CD4-positive, alpha-beta memory T cell (primary cell): ENCODE measurements at regions not wholly inside any gene's neighbourhood (a gene's known extent, or its start where the extent isn't known, plus 50 kb on each side); places are given as distances from the start of the nearest gene placed in this dataset.

ENCODE experiments used
- CTCF ChIA-PET: fragments of 350-600 bp; sonication (Branson Sonifier 250); formaldehyde crosslinking; loops from one replicate; lab custom pipeline; 2021; ENCODE audit warnings: inconsistent platforms; ENCODE audit not compliant: partially characterized antibody; lab: Charles Lee
- POLR2A ChIA-PET: fragments of 350-600 bp; sonication (Branson Sonifier 250); formaldehyde crosslinking; loops from one replicate; lab custom pipeline; 2021; ENCODE audit not compliant: partially characterized antibody; lab: Charles Lee
- DNase-seq, 5 donors: peaks; one replicate each; pipeline versions ENCODE4 v3.0.0 to v3.0.0-alpha.2; 2020 to 2022; ENCODE audit warnings: mixed read lengths in 1 of 5
- H3K27ac ChIP-seq: one replicate; pipeline ENCODE4 v1.7.0; 2013; ENCODE audit warnings: low read depth, low read length
- H3K27me3 ChIP-seq: 2 replicates; pipeline ENCODE4 v1.7.0; 2013; ENCODE audit warnings: mild to moderate bottlenecking, low read length, moderate library complexity; ENCODE audit not compliant: insufficient read depth
- H3K36me3 ChIP-seq: 2 replicates; pipeline ENCODE4 v1.7.0; 2013; ENCODE audit warnings: mild to moderate bottlenecking, low read length, moderate library complexity; ENCODE audit not compliant: insufficient read depth
- H3K4me1 ChIP-seq: 2 replicates; pipeline ENCODE4 v1.7.0; 2013; ENCODE audit warnings: mild to moderate bottlenecking, low read length, moderate library complexity; ENCODE audit not compliant: insufficient read depth
- H3K4me3 ChIP-seq, 2 donors: one replicate each; pipeline ENCODE4 v1.7.0; 2013; ENCODE audit warnings: low read length in 2 of 2, mild to moderate bottlenecking in 1 of 2
- H3K9me3 ChIP-seq, 2 donors: one replicate each; pipeline ENCODE4 v1.7.0; 2013; ENCODE audit warnings: low read length in 2 of 2, control low read depth in 1 of 2; ENCODE audit not compliant: control insufficient read depth in 1 of 2
- H3K27ac Mint-ChIP-seq, 7 donors: one replicate each; pipeline ENCODE4 v1.8.0; 2020 to 2021; ENCODE audit warnings: mixed read lengths in 7 of 7, mild to moderate bottlenecking in 6 of 7, inconsistent platforms in 3 of 7, moderate library complexity in 3 of 7
- H3K27me3 Mint-ChIP-seq, 2 donors: one replicate each; pipeline ENCODE4 v1.8.0; 2020 to 2021; ENCODE audit warnings: mixed read lengths in 2 of 2
- H3K36me3 Mint-ChIP-seq, 2 donors: one replicate each; pipeline ENCODE4 v1.8.0; 2020 to 2021; ENCODE audit warnings: mixed read lengths in 2 of 2, inconsistent platforms in 1 of 2, mild to moderate bottlenecking in 1 of 2
- H3K4me1 Mint-ChIP-seq, 4 donors: one replicate each; pipeline ENCODE4 v1.8.0; 2020 to 2021; ENCODE audit warnings: mixed read lengths in 4 of 4, mild to moderate bottlenecking in 1 of 4
- H3K4me3 Mint-ChIP-seq, 8 donors: one replicate each; pipeline ENCODE4 v1.8.0; 2020 to 2021; ENCODE audit warnings: mixed read lengths in 8 of 8, mild to moderate bottlenecking in 7 of 8, moderate library complexity in 6 of 8, inconsistent platforms in 3 of 8
- H3K9me3 Mint-ChIP-seq, 8 donors: one replicate each; pipeline ENCODE4 v1.8.0; 2020 to 2021; ENCODE audit warnings: mixed read lengths in 8 of 8, mild to moderate bottlenecking in 5 of 8, inconsistent platforms in 3 of 8, moderate library complexity in 1 of 8
- intact Hi-C: fragments of 100-400 bp; cut with micrococcal nuclease; formaldehyde crosslinking; loops from one replicate; pipeline ENCODE4 v1.15.1; 2023

- Mint-ChIP-seq H3K9me3 (peaks cover 0 to 2% (median 0%) of the 10 kb centered on the region in 8 donors), H3K27ac (peak overlapping the region in 5 of 7 donors; percentile 2 to 70 (median 40)), H3K4me3 (peak overlapping the region in 1 of 8 donors; percentile 42), H3K27me3 (no peaks in the 10 kb centered on the region), H3K4me1 (peaks cover 11 to 16% (median 13%) of the 10 kb centered on the region in 4 donors), H3K36me3 (no peaks in the 10 kb centered on the region)
- Histone ChIP-seq H3K4me3 (no peak overlapping the region), H3K27ac (no peak overlapping the region), H3K27me3 (no peaks in the 10 kb centered on the region), H3K36me3 (no peaks in the 10 kb centered on the region), H3K4me1 (peaks cover 16% of the 10 kb centered on the region), H3K9me3 (no peaks in the 10 kb centered on the region)
- intact Hi-C loops: no loop called here
- ChIA-PET CTCF (interaction anchor here (1.0 kb wide), 1 partner anchor 12 kb away, joined by 4 read pairs; no protein-coding TSS in a partner anchor), POLR2A (interaction anchor here (0.7 kb wide), 1 partner anchor 171 kb away, joined by 3 read pairs; no protein-coding TSS in a partner anchor)
- no peak for DNase-seq
Observed at GRCh38 chr2:43047187-43047780, 179.1 kb downstream of the ZFP36L2 start.

- no peaks in the 10 kb centered on the region for H3K27me3 Mint-ChIP-seq
- H3K36me3 Mint-ChIP-seq: no peaks in the 10 kb centered on the region
- peaks cover 8 to 12% (median 11%) of the 10 kb centered on the region in 4 donors for H3K4me1 Mint-ChIP-seq
- ChIA-PET POLR2A (no interaction called here), CTCF (no interaction called here)
- H3K4me3 Mint-ChIP-seq: no peak overlapping the region
- no peaks in the 10 kb centered on the region for H3K9me3 ChIP-seq
- peaks cover 0 to 2% (median 0%) of the 10 kb centered on the region in 8 donors for H3K9me3 Mint-ChIP-seq
- H3K4me3 ChIP-seq: no peak overlapping the region
- no peak for DNase-seq
- H3K27ac Mint-ChIP-seq: peak overlapping the region in 1 of 7 donors; percentile 46
- intact Hi-C loops: no loop called here
- no peak overlapping the region for H3K27ac ChIP-seq
- no peaks in the 10 kb centered on the region for H3K27me3 ChIP-seq
- H3K4me1 ChIP-seq: peaks cover 16% of the 10 kb centered on the region
- H3K36me3 ChIP-seq: no peaks in the 10 kb centered on the region
Observed at GRCh38 chr2:43045866-43046265, 180.5 kb downstream of the ZFP36L2 start.

DNA sequence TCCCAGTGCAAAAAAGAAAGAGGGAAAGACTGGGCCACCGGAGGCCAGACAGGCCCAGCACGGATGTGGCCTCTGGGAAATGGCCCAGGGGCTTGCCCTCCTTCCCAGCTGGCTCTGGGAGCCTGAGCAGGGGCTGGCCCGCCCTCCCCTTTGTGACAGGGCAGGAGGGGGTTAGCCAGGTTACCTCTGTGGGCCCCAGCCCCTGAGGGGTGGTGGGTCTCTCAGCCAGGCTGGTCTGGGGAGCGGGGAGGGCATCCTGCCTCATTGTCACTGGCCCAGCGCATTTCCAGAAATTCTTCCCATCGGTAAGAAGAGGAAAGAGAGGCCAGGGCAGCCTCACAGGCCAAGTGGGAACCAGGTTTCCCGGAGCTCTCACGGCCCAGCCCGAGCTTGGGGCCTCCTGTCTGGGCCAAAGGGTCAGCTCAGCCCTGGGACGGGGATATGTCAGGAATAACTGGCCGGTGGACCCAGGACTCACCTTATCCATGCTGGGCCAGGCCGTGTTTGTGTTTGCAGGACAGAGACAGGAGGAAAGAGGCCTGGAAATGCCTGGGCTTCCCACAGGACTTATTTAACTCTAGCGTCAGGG lies 182.2 kb downstream of the ZFP36L2 start:
- DNase-seq: no peak
- Mint-ChIP-seq H3K27me3 (no peaks in the 10 kb centered on the region), H3K36me3 (no peaks in the 10 kb centered on the region), H3K4me3 (no peak overlapping the region), H3K4me1 (peaks cover 8 to 12% (median 11%) of the 10 kb centered on the region in 4 donors), H3K9me3 (peaks cover 0 to 2% (median 0%) of the 10 kb centered on the region in 8 donors), H3K27ac (no peak overlapping the region)
- no peak overlapping the region for H3K4me3 ChIP-seq
- intact Hi-C loops: no loop called here
- POLR2A ChIA-PET: no interaction called here
- H3K9me3 ChIP-seq: no peaks in the 10 kb centered on the region
- peaks cover 16% of the 10 kb centered on the region for H3K4me1 ChIP-seq
- H3K27me3 ChIP-seq: no peaks in the 10 kb centered on the region
- no peaks in the 10 kb centered on the region for H3K36me3 ChIP-seq
- H3K27ac ChIP-seq: no peak overlapping the region
- CTCF ChIA-PET: no interaction called here

GRCh38 chr2:43043553-43043870 lies 182.9 kb downstream of the ZFP36L2 start:
- H3K4me3 Mint-ChIP-seq: no peak overlapping the region
- H3K9me3 Mint-ChIP-seq: peaks cover 0 to 2% (median 0%) of the 10 kb centered on the region in 8 donors
- no peak overlapping the region for H3K27ac Mint-ChIP-seq
- no peaks in the 10 kb centered on the region for H3K27me3 Mint-ChIP-seq
- Histone ChIP-seq H3K27ac (no peak overlapping the region), H3K9me3 (no peaks in the 10 kb centered on the region), H3K36me3 (no peaks in the 10 kb centered on the region), H3K27me3 (no peaks in the 10 kb centered on the region), H3K4me3 (no peak overlapping the region), H3K4me1 (peaks cover 16% of the 10 kb centered on the region)
- H3K4me1 Mint-ChIP-seq: peaks cover 7 to 12% (median 11%) of the 10 kb centered on the region in 4 donors
- intact Hi-C loops: no loop called here
- no peak for DNase-seq
- ChIA-PET POLR2A (no interaction called here), CTCF (no interaction called here)
- H3K36me3 Mint-ChIP-seq: no peaks in the 10 kb centered on the region

DNA sequence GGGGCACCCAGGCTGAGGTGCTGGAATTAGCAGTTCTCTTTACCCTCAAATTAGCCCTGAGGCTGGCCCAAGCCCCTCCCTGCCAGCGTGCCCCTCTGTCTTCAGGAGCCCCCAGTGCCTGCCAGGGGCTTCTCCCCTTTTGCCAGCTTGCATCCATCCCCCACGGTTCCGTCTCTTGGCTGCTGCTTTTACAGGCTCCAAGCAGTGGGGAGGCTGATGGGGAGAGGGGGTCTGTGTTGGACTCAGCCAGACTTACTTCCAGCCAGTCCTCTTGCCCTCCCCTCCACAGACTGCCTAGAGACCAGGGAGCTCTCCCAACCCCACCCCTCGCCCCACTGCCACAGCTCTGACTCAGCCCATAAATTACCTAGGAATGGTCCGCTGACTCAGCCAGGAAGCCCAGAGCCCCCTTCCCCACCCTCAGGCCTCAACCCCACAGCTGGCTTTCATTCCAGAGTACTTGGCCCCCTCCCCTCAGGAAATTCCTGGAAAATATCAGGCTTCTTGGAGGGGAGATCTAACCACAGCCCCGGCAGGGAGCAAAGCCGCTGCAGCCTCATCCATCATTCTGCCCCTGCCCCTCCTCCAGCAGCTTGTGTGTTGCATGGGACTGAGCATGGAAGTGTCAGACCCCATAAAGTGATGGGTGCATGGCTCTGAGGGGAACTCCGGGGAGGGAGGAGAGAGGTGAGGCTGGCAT lies 184.6 kb downstream of the ZFP36L2 start:
- intact Hi-C loops: no loop called here
- H3K4me1 ChIP-seq: peaks cover 7% of the 10 kb centered on the region
- POLR2A ChIA-PET: no interaction called here
- peaks cover 0 to 2% (median 0%) of the 10 kb centered on the region in 8 donors for H3K9me3 Mint-ChIP-seq
- CTCF ChIA-PET: interaction anchor here (1.2 kb wide), 1 partner anchor 443 kb away, joined by 3 read pairs; no protein-coding TSS in a partner anchor
- peaks cover 2 to 4% (median 3%) of the 10 kb centered on the region in 4 donors for H3K4me1 Mint-ChIP-seq
- no peak overlapping the region for H3K4me3 ChIP-seq
- no peaks in the 10 kb centered on the region for H3K27me3 Mint-ChIP-seq
- H3K36me3 ChIP-seq: no peaks in the 10 kb centered on the region
- no peaks in the 10 kb centered on the region for H3K36me3 Mint-ChIP-seq
- H3K27ac ChIP-seq: no peak overlapping the region
- DNase-seq: no peak
- no peaks in the 10 kb centered on the region for H3K27me3 ChIP-seq
- H3K27ac Mint-ChIP-seq: peak overlapping the region in 1 of 7 donors; percentile 22
- H3K4me3 Mint-ChIP-seq: no peak overlapping the region
- H3K9me3 ChIP-seq: no peaks in the 10 kb centered on the region

DNA sequence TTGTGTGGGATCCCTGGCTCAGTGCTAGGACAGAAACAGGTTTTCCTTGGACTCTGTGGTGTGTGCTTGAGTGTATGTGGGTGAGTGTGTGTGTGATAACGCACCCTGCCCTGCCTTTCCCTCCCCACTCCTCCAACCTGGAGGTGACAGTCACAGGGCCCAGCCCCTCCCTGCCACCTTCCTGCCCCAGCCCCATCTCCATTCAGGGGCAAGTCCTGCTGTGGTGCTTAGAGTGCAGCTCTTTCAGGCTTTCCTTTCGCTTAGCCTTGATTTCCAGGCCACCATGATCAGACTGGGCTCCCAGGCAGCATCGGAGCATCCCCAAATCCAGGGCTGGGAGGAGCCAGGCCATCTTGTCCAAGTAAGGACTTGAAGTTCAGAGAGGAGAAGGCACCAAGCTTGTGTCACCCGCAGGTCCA lies 185.2 kb downstream of the ZFP36L2 start:
- no peaks in the 10 kb centered on the region for H3K36me3 Mint-ChIP-seq
- intact Hi-C loops: no loop called here
- H3K27me3 Mint-ChIP-seq: no peaks in the 10 kb centered on the region
- no peak overlapping the region for H3K4me3 ChIP-seq
- H3K4me3 Mint-ChIP-seq: no peak overlapping the region
- ChIA-PET POLR2A (no interaction called here), CTCF (interaction anchor here (1.2 kb wide), 1 partner anchor 443 kb away, joined by 3 read pairs; no protein-coding TSS in a partner anchor)
- H3K9me3 ChIP-seq: no peaks in the 10 kb centered on the region
- H3K4me1 ChIP-seq: peaks cover 1% of the 10 kb centered on the region
- peaks cover 0 to 2% (median 0%) of the 10 kb centered on the region in 4 donors for H3K4me1 Mint-ChIP-seq
- H3K9me3 Mint-ChIP-seq: peaks cover 0 to 2% (median 0%) of the 10 kb centered on the region in 8 donors
- H3K36me3 ChIP-seq: no peaks in the 10 kb centered on the region
- no peaks in the 10 kb centered on the region for H3K27me3 ChIP-seq
- no peak overlapping the region for H3K27ac ChIP-seq
- no peak overlapping the region for H3K27ac Mint-ChIP-seq
- DNase-seq: no peak

DNA sequence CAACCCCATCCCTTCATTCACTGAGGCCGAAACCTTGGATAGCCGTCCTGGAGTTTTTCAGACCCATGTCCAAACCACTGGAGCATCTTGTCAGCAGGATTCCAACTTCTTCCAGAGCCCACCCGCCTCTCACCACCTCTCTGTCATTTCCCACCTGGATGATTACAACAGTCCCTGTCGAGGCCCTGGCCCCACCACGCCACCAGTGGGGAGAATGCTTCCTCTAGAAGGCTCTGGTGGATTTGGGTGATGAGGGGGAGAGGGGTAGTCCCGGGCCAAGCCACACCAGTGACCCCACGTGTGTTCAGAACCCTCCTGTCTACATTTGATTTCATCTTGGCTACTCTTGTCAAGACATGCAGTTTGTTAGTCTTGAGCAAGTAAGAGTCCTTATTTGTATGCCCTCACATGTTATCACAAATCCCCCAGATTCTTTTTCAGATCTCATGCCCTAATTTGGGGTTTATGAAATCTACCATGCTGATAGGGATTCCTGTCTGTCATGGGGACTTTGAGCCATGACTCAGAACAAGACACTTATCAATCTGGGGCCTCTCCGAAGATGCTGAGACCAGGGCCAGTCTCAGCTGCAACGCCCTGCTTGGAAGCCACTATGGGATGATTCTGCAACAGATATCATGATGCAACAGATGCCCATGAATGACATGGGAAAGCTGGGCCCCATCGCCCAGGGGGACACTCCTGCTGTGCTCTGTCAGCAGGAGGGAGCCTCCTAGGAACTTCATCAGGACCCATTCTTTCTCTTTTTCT lies 186.1 kb downstream of the ZFP36L2 start:
- no peak for DNase-seq
- Mint-ChIP-seq H3K36me3 (no peaks in the 10 kb centered on the region), H3K4me1 (no peaks in the 10 kb centered on the region), H3K4me3 (no peak overlapping the region), H3K27me3 (no peaks in the 10 kb centered on the region), H3K9me3 (peaks cover 0 to 2% (median 0%) of the 10 kb centered on the region in 8 donors), H3K27ac (peak overlapping the region in 3 of 7 donors; percentile 13 to 36 (median 18))
- H3K36me3 ChIP-seq: no peaks in the 10 kb centered on the region
- H3K4me1 ChIP-seq: no peaks in the 10 kb centered on the region
- POLR2A ChIA-PET: no interaction called here
- no peaks in the 10 kb centered on the region for H3K9me3 ChIP-seq
- CTCF ChIA-PET: no interaction called here
- intact Hi-C loops: no loop called here
- H3K4me3 ChIP-seq: no peak overlapping the region
- H3K27me3 ChIP-seq: no peaks in the 10 kb centered on the region
- no peak overlapping the region for H3K27ac ChIP-seq
